GM21786 (cell line): ENCODE measurements at regions not wholly inside any gene's neighbourhood (a gene's known extent, or its start where the extent isn't known, plus 50 kb on each side); places are given as distances from the start of the nearest gene placed in this dataset.

Experiments used
- ATAC-seq: cut with Tn5 transposase; IDR thresholded peaks from one replicate; pipeline ENCODE4 v1.9.1; 2021; ENCODE audit not compliant: unreplicated experiment

GRCh38 chr3:23663661-23664186, 142.0 kb upstream of the UBE2E1 start:
- no peak for ATAC-seq

GRCh38 chr3:23664459-23664858, 141.3 kb upstream of the UBE2E1 start:
- ATAC-seq = no peak

GRCh38 chr3:23665741-23666140, 140.0 kb upstream of the UBE2E1 start:
- no peak for ATAC-seq

GRCh38 chr3:23666818-23667217, 138.9 kb upstream of the UBE2E1 start:
- ATAC-seq = no peak

GRCh38 chr3:23667536-23668429, 138.0 kb upstream of the UBE2E1 start:
- ATAC-seq = no peak

- no peak for ATAC-seq
These were observed 137.3 kb upstream of the UBE2E1 start for GRCh38 chr3:23668430-23668904.

GRCh38 chr3:23669541-23670255, 136.1 kb upstream of the UBE2E1 start:
- no peak for ATAC-seq

GRCh38 chr3:23671851-23672589, 133.7 kb upstream of the UBE2E1 start:
- ATAC-seq = no peak

GRCh38 chr3:23672628-23673027, 133.1 kb upstream of the UBE2E1 start:
- no peak for ATAC-seq

- no peak for ATAC-seq
These were observed 130.7 kb upstream of the UBE2E1 start for GRCh38 chr3:23675010-23675409.

GRCh38 chr3:23676093-23676492, 129.7 kb upstream of the UBE2E1 start:
- ATAC-seq = no peak

- no peak for ATAC-seq
These were observed 123.1 kb upstream of the UBE2E1 start for GRCh38 chr3:23682646-23683045.

- ATAC-seq = no peak
These were observed 120.1 kb upstream of the UBE2E1 start for GRCh38 chr3:23685541-23686258.

GRCh38 chr3:23686519-23686918, 119.2 kb upstream of the UBE2E1 start:
- ATAC-seq = no peak

GRCh38 chr3:23691357-23691895, 114.3 kb upstream of the UBE2E1 start:
- ATAC-seq = no peak

GRCh38 chr3:23696842-23697241, 108.9 kb upstream of the UBE2E1 start:
- ATAC-seq = no peak

GRCh38 chr3:23697416-23697815, 108.3 kb upstream of the UBE2E1 start:
- ATAC-seq = no peak

- ATAC-seq = no peak
These were observed 107.0 kb upstream of the UBE2E1 start for GRCh38 chr3:23698652-23699313.

- no peak for ATAC-seq
These were observed 105.1 kb upstream of the UBE2E1 start for GRCh38 chr3:23700616-23701015.
